PC-9 (cell line): ENCODE measurements at regions not wholly inside any gene's neighbourhood (a gene's known extent, or its start where the extent isn't known, plus 50 kb on each side); places are given as distances from the start of the nearest gene placed in this dataset.

Experiments
- BruUV-seq: library from RNA; stranded (reverse); fragments of 400-500 nt; replicated peaks from 2 replicates; lab custom pipeline; 2021; lab: Mats Ljungman, UMichigan
- CTCF ChIA-PET: fragments of 300-600 bp; sonication (Branson Sonifier 250); formaldehyde crosslinking; loops from one replicate; lab custom pipeline; 2022; ENCODE audit warnings: antibody characterized with exemption; lab: Charles Lee
- POLR2A ChIA-PET: fragments of 300-600 bp; sonication (Branson Sonifier 250); formaldehyde crosslinking; loops from one replicate; lab custom pipeline; 2022; ENCODE audit warnings: antibody characterized with exemption; ENCODE audit not compliant: unreplicated experiment; lab: Charles Lee
- DNase-seq, 2 experiments: peaks; one replicate each; pipeline versions ENCODE4 v3.0.0 to v3.0.0-alpha.2; 2015 to 2022; ENCODE audit warnings: mixed read lengths in 1 of 2
- H2AFZ ChIP-seq: fragments of 200-600 bp; sonication (generic); 2 replicates; pipeline ENCODE4 v1.8.1; 2017; ENCODE audit warnings: antibody characterized with exemption
- H3F3A ChIP-seq: fragments of 200-600 bp; sonication (generic); 2 replicates; pipeline ENCODE4 v1.8.1; 2017; ENCODE audit warnings: antibody characterized with exemption, mild to moderate bottlenecking, low read depth; ENCODE audit not compliant: insufficient read depth
- H3K27ac ChIP-seq: fragments of 200-600 bp; sonication (generic); 2 replicates; pipeline ENCODE4 v1.6.1; 2016; ENCODE audit warnings: mixed run types
- H3K27me3 ChIP-seq: fragments of 200-600 bp; sonication (generic); 2 replicates; pipeline ENCODE4 v1.6.1; 2016; ENCODE audit warnings: low read depth, mixed run types; ENCODE audit not compliant: insufficient read depth
- H3K36me3 ChIP-seq: fragments of 200-600 bp; sonication (generic); 2 replicates; pipeline ENCODE4 v1.6.1; 2016; ENCODE audit warnings: low read depth, mixed run types
- H3K4me1 ChIP-seq: fragments of 200-600 bp; sonication (generic); replicated peaks from 2 replicates; pipeline ENCODE4 v1.6.1; 2016; ENCODE audit warnings: mixed run types; ENCODE audit not compliant: insufficient read depth
- H3K4me2 ChIP-seq: fragments of 200-600 bp; sonication (generic); 2 replicates; pipeline ENCODE4 v1.6.1; 2017; ENCODE audit warnings: mixed run types
- H3K4me3 ChIP-seq: fragments of 200-600 bp; sonication (generic); 2 replicates; pipeline ENCODE4 v1.6.1; 2016; ENCODE audit warnings: mixed run types
- H3K79me2 ChIP-seq: fragments of 200-600 bp; sonication (generic); 2 replicates; pipeline ENCODE4 v1.6.1; 2017; ENCODE audit warnings: low read depth, mixed run types
- H3K9me2 ChIP-seq: fragments of 200-600 bp; sonication (generic); 2 replicates; pipeline ENCODE4 v1.8.1; 2017; ENCODE audit warnings: mild to moderate bottlenecking; ENCODE audit not compliant: insufficient read depth
- H3K9me3 ChIP-seq: fragments of 200-600 bp; sonication (generic); 2 replicates; pipeline ENCODE4 v1.8.1; 2016; ENCODE audit warnings: low read depth; ENCODE audit not compliant: insufficient read depth
- H4K20me1 ChIP-seq: fragments of 200-600 bp; sonication (generic); 2 replicates; pipeline ENCODE4 v1.8.1; 2017; ENCODE audit not compliant: insufficient read depth
- CTCF ChIP-seq: fragments of 200-600 bp; sonication (generic); conservative IDR thresholded peaks from 2 replicates; pipeline ENCODE4 v1.6.1; 2017; ENCODE audit warnings: mixed run types, antibody characterized with exemption, mild to moderate bottlenecking, moderate library complexity
- EZH2 ChIP-seq: fragments of 200-600 bp; sonication (generic); IDR thresholded peaks from 2 replicates; pipeline ENCODE4 v1.8.0; 2017; ENCODE audit warnings: antibody characterized with exemption, low read depth
- intact Hi-C: fragments of 100-400 bp; cut with micrococcal nuclease; formaldehyde crosslinking; loops from one replicate; pipeline ENCODE4 v1.10.0; 2022; ENCODE audit not compliant: unreplicated experiment

DNA sequence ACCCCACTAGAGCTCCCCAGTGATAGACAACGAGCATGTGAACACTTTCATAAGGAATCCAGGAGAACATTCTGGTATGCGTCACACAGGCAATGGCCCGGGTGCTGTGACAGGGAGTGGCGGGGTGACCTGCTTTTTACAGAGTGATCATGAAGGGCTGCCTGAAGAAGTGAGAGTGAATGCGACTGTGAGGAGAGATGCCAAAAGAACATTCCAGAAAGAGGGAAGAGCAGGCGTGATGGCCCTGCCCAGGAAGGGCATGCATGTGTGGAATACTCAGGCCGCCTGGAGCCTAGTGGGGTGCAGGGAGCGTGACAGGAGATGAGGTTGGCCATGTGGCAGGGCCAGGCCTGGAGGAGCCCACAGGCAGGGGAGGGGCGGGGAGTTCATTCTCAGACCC, 53.8 kb downstream of the FZD10 start:
- Histone ChIP-seq H3K4me3 (no peak overlapping the region), H3K36me3 (no peaks in the 10 kb centered on the region), H3K27me3 (peaks cover 18% of the 10 kb centered on the region), H4K20me1 (no peaks in the 10 kb centered on the region), H3K4me2 (no peak overlapping the region), H2AFZ (no peak overlapping the region), H3F3A (no peaks in the 10 kb centered on the region), H3K27ac (no peak overlapping the region), H3K9me2 (no peaks in the 10 kb centered on the region), H3K79me2 (no peaks in the 10 kb centered on the region), H3K4me1 (no peaks in the 10 kb centered on the region), H3K9me3 (no peaks in the 10 kb centered on the region)
- DNase-seq = no peak
- no TSS peak for BruUV-seq
- intact Hi-C loops = no loop called here
- no peak for TF ChIP-seq CTCF
- TF ChIP-seq EZH2 = no peak
- CTCF ChIA-PET = no interaction called here
- POLR2A ChIA-PET = no interaction called here

GRCh38 chr12:130218682-130219081, 56.4 kb downstream of the FZD10 start:
- ChIA-PET POLR2A (no interaction called here), CTCF (no interaction called here)
- no peaks in the 10 kb centered on the region for H4K20me1 ChIP-seq
- H3K27ac ChIP-seq = no peak overlapping the region
- no peak for DNase-seq
- H3K4me1 ChIP-seq = no peaks in the 10 kb centered on the region
- H3K4me3 ChIP-seq = no peak overlapping the region
- H3F3A ChIP-seq = no peaks in the 10 kb centered on the region
- intact Hi-C loops = no loop called here
- no TSS peak for BruUV-seq
- no peak overlapping the region for H3K4me2 ChIP-seq
- no peak overlapping the region for H2AFZ ChIP-seq
- no peaks in the 10 kb centered on the region for H3K9me2 ChIP-seq
- no peak for TF ChIP-seq EZH2
- TF ChIP-seq CTCF = no peak
- no peaks in the 10 kb centered on the region for H3K9me3 ChIP-seq
- H3K27me3 ChIP-seq = peaks cover 18% of the 10 kb centered on the region
- H3K36me3 ChIP-seq = no peaks in the 10 kb centered on the region
- no peaks in the 10 kb centered on the region for H3K79me2 ChIP-seq

DNA sequence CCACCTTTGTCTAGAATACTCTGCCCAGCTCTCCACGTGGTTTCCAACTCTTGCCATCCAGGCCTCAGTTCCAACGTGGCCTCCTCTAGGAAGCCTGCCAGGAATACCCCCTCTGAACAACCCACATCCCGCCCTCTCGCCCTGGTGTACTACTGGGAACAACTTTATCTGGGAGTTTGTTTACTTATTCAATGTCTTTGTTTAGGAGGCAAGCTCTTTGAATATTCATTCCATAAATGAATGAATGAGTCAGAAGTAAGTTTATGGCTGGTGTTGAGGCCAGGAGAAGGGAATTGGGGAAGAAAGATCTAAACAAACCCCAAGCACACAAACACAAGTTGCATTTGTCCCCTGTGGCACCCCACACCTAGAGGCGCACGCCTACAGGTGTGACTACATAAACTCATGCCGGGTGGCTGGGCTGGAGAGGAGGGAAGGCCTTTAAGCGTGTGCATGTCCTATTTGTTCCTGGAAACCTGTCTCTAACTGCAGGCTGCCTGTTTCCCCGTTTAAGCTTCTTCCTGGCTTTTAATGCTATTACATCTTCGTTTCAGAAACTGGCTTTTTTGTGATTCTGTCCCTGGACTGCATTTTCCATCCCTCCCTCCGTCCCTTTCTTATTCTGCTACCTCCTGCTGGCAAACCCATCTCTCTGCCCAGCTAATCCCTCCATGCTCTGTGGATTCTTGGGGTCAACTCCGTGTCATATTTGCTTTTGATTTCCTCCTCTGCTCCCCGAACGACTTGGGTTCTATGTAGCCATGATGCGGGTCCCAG, 57.9 kb downstream of the FZD10 start:
- Histone ChIP-seq H3K4me3 (no peak overlapping the region), H3K4me2 (no peak overlapping the region), H2AFZ (no peak overlapping the region), H3K4me1 (no peaks in the 10 kb centered on the region), H3K79me2 (no peaks in the 10 kb centered on the region), H3K36me3 (no peaks in the 10 kb centered on the region), H3K9me2 (no peaks in the 10 kb centered on the region), H3K27ac (no peak overlapping the region), H4K20me1 (no peaks in the 10 kb centered on the region), H3K9me3 (no peaks in the 10 kb centered on the region), H3K27me3 (peaks cover 18% of the 10 kb centered on the region), H3F3A (no peaks in the 10 kb centered on the region)
- ChIA-PET POLR2A (no interaction called here), CTCF (no interaction called here)
- no peak for TF ChIP-seq CTCF
- no peak for TF ChIP-seq EZH2
- intact Hi-C loops = no loop called here
- no peak for DNase-seq
- no TSS peak for BruUV-seq
